Putamen (tissue), 1 donor: ENCODE measurements at regions not wholly inside any gene's neighbourhood (a gene's known extent, or its start where the extent isn't known, plus 50 kb on each side); places are given as distances from the start of the nearest gene placed in this dataset.
"Not testable (repeated sequence)": the region's sequence is repeated elsewhere in the genome, so short reads cannot be mapped to it uniquely, and the experiment has no call there.

Experiments used
- DNase-seq: peaks from one replicate; pipeline ENCODE4 v3.0.0-alpha.2; 2016; ENCODE audit warnings: low spot score

DNA sequence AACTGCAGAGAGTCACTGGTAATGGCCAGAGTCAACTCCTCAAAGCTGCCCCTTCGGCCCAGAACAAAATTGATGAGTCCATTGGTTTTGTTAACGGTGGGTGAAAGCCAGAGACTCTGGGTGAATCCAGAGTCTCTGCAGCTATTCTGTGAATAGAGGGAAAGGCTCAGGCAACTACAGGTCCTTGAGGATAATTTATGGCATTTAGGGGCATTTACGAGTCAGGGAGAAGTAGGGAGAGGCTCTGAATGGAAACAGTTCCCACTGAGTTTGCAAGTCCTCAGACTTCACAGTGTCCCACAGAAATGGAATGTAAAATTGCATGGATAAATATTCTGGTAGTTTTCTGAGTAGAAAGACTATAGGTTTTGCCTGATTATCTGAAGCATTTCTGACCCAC is 257.8 kb downstream of the SEC61B start:
- DNase-seq: no peak

DNA sequence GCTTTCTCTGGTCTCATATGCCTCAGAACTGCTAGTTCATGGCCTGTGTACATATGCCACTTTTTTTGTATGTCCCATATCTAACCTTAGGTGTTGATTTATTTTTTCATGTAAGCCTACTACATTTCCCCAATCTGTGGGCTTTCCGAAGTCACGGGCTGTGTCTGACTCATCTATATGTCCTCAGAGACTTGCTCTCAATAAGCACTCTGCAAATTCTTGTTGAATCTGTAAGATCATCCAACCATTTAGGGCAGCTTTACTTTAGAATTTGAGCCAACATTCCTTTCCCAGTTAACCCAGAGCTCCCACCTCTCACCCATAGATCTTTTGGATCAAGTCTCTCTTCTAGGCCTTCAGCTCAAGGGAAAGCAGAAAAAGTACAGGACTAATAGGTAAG is 263.4 kb downstream of the SEC61B start:
- no peak for DNase-seq

DNA sequence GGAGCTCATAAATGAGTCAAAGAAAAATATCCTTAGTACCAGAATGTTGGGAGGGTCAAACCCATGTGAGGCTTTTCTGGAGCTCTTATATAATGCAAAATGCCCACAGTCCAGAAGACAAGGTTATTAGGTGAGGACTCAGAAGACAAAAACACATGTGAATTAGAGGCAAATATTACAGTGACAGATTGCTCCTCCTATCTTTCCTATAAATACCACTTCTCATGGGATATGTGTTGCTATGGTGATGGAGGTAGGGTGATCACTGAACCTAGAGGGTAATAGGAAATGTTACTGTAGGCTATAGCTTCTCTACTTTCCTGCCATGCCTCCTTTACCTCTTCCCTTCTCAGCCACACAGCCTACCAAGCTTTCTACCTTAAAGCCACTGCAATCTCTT is 264.6 kb downstream of the SEC61B start:
- no peak for DNase-seq

DNA sequence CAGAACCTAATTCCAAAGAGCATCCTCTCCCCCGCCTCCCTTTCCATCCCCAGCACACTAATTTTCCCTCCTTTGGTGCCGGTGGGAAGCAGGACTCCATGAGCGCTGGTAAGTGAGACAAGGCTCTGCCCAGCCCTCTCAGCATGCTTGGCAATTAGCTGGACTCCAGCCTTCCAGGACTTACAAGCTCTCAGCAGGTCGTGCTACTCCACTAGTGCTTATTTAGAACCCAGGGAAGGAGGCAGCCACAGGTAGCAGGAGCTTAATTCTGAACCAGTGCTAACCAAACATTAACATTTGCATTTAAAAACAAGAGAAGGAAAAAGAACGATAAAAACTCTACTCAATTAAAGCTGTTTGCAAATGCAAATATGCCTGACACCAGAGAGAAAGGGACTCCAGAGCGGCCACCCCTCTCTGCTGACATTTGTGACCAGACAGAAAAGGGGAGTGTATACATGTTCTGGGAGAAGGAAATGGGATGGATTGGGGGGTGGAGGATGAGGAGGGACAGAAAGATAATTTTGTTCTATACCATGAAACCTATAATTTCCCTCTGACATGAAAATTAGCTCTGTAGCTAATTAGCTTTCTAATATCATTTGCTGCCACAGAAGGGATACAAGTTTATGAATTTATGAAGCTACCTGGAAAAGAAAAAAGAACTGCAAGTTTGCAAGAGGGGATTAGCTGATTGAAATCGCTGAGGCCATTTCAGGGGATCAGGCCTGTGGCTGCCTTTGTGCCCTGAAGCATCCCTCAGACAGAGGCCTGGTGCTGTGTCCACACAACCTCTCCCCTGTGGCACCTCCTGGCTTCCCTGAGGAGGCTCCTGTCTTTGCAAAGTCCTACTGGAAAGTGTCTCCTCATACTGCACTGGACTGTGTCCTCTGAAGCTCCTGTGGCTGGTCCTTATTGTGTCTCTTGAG is 266.3 kb downstream of the SEC61B start:
- no peak for DNase-seq

DNA sequence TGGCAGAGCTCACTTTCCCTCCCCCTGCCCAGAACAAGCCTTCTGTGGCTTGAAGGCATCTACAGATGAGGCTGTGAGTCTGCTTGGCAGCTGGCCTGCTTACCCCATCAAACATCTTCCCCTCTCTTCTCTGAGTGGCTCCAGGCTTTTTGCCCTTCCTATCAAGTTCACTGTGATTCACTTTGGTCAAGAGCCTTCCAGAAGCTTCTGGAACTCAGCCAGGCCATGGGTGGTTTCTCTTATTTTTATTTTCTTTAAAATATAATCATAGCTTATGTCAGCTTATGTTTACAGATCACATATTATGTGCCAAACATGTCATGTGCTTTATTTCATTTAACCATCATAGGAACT is 267.0 kb downstream of the SEC61B start:
- no peak for DNase-seq

DNA sequence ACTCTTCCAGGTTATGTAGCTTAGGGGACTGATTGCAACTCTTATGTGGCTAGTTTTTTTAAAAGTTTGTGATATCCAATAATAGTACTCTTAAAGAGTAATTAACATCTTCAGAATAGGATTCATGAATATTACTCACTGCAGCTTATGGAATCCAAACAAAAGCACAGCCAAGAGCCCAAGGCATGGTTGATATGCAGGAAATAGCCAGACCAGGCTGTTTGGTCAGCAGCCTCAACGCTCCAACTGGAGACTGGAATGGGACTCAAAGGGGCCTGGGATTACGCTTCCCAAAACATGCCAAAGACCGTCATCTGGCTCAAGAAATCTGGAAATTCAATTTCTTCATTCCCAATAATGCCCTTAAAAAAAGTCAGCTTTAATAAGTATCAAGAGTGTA is 268.6 kb downstream of the SEC61B start:
- no peak for DNase-seq

DNA sequence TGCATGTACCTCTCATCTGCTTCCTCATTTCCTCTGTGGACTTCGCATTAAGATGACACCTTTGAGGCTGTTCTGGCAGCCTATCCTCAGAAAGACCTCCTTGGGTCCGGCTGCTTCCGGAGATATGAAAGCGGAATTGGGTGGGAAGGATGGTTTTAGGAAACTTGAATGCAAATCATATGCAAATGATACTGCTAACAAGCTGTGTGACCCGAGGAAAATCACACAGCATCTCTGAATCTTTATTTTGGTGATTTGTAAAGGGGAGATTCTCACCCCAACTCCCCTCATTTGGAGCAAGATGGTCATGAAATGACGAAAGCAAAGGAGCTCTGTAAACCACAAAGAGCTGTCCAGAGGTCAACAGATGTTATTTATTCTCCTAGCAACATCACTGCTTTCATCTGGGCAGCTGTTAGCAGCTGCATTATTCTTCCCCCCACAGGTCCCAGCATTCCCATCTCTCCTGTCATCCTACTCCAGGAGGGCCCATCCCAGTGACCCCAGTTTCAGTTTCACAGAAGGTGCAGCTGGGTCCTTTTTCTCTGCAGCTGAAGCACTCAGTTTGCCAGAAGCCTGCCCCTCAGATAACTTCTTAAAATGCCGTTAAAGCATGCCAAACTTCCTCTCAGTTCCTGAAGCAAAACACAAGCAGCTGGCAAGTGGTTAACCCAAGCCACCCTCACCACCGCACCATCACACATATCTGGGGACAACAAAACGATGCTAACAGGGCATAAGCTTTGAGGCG is 269.5 kb downstream of the SEC61B start:
- DNase-seq: no peak

DNA sequence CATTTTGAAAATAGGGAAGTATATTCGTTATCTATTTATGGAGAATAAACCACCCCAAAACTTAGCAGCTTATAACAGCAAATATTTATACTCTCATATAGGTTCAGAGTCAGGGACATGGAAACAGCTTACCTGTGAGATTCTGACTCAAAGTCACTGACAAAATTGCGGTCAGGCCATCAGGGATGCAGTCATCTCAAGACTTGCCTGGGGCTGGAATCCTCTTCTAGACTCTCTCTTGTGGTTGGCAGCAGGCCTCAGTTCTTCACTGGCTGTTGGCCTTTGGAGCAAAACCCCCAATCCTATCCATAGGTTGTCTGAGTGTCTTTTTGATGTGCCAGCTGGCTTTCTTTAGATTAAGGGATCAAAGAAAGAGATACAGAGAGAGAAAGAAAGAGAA is 275.6 kb downstream of the SEC61B start:
- no peak for DNase-seq

DNA sequence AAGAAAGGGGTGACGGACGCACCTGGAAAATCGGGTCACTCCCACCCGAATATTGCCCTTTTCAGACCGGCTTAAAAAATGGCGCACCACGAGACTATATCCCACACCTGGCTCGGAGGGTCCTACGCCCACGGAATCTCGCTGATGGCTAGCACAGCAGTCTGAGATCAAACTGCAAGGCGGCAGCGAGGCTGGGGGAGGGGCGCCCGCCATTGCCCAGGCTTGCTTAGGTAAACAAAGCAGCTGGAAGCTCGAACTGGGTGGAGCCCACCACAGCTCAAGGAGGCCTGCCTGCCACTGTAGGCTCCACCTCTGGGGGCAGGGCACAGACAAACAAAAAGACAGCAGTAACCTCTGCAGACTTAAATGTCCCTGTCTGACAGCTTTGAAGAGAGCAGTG is 276.9 kb downstream of the SEC61B start:
- not testable (repeated sequence) for DNase-seq

DNA sequence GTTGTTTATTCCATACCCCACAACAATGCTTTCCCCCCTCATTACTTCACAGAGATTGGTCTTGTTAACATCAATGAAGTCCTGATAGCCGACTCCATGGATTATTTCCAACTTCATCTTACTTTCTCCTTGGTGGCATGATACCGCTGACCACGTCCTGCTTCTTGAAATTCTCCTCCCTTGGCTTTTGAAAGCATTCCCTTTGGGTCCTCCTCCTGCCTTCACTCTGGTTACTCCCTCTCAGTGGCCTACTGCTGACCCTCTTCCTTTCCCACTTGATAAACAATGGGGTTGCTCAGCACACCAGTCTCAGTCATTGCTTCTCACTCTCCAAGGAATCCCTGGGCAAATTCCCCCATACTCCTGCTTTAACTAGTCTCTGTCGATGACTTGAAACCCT is 283.9 kb downstream of the SEC61B start:
- no peak for DNase-seq

DNA sequence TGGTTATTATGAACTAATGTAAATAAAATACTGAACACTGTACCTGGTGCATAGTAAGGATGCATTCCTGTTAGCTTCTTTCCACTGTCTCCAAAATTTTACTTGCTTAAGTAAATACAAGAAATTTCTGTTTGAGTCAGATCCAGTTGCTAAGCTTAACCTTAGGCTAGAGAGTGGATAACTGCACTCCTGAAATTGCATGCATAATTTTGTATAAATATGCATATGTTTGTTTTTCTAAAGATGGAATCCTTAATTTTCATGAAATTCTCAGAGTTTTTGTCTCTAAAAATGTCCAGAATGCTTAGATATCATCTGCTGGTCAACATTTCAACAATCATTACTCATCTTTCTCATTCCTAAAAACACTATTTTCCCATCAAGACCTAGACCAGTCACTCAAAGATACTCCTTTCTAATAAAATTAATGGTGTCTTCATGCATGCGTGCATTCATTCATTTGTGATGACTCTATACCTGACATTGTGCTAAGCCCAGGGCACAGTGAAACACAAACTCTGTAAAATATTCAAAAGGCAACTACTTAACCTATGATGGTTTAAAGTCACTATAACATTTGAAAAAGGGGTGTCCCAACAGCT is 284.8 kb downstream of the SEC61B start:
- no peak for DNase-seq

DNA sequence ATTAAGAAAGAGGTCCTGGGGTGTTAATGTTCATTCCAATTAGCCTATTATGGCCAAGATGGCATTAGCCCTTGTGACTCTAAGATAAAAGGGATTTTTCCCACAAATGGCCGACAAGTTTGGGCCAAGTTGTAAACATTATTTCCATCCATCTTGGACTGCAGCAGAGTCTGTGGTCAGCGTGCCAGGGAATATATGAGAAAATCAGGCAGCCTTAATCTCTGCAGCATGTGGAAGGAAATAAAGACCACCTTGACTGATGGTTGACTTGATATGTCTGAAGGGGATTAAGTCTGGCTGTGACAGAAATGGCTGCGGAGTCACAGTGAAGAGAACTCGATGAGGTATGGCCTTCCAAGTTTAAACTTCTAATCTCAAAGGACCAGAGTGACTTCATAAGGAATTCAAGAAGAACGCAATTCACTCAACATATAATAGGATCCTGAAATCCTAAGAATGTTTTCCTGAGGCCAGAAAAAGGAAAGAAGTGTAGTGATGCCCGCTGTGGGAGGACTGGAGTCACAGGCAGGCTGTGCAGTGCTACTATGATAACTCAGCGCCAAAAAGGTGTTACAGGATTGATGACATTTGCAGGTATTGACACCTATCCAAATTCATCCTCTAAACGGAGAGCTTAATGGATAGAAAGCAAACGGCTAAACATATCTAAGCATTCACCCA is 287.1 kb downstream of the SEC61B start:
- DNase-seq: no peak

DNA sequence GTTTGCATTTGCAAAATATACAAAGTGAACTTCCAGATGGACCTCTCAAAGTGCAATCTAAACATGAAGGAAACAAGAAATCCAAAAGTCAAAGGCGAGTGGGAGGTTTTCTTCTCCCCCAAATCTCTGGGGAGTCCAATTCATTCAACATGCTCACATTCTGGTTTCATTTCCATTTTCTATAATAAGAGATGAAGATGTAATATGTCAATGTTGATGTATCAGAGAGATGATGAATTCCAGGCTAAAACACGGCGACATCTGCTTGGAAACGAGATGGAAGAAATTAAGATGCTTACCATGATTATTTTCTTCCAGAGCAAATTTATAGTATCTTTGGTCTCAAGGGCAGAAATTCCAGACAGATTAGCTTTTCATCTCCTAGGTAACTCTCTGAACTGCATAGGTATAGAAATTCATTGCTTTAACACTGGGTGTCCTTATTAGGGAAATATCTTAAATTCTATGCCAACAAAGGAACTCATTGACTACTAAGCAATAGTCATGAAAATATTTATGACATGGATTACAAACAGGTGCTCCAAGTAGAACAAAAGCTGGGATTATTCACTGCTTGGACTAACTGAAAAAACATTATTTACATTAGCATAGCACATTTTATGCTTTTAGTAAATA is 287.9 kb downstream of the SEC61B start:
- DNase-seq: no peak

DNA sequence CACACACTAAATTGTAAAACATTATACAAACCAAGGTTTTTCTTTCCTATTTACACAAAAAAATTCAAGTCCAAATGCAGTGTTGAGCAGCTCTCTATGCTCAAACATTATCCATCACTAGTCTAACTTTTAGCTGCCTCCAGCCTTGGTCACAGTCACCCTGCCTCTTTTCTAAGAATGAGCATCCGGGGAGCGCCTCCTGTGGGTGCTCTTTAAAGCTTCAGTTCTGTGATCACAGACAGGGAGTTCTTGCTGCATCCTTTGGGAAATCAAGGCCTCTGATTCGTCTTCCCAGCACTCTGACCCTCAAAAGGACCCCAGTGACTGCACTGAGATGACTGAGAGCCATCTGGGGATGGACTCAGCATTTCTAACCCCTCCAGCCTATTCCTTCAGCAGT is 289.6 kb downstream of the SEC61B start:
- DNase-seq: no peak

DNA sequence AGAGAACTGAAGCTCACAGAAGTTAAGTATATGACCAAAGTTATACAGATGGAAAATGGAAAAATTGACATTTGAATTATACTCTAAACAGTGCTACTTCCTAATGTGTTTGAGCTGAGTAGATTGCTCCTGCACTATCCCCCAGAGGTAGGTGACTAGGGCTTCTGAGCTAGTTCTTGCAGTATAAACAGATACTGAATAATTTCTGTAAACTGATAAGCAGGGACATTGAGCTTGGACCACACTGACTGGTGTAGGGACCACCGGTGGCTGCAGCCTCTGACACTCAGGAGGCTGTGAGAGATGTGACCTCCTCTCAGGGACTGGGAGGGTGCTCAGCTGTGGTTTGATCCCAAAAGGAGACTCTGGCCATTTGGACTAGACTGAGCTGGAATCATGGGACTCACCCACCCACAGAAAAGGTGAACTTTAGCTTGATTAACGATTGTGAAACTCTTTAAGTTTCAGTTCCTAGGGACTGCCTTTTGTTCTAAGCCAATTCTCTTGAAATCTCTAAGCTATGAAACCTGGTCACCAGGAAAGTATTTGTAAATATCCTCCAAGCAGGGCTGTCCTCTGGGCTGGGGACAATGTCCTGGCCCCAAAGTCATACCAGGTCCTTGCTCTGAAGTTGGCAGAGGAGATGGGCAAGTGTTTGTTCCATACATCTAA is 291.5 kb downstream of the SEC61B start:
- DNase-seq: no peak

DNA sequence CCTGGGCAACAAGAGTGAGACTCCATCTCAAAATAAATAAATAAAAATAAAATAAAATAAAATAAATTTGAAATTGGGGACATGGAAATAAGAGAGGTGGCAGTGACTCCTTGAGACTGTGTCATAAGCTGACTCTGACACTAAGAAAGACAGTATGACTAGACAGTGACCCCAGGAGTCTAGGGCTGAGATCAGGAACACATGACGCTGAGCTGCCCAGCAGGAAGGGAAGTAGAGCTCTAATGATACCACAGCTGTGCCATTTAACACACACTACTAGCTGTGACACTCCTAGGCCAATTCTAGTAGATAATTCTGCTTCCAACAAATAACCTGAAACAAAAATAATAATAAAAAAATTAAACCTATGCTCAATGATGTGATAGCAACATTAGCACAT is 293.0 kb downstream of the SEC61B start:
- no peak for DNase-seq

DNA sequence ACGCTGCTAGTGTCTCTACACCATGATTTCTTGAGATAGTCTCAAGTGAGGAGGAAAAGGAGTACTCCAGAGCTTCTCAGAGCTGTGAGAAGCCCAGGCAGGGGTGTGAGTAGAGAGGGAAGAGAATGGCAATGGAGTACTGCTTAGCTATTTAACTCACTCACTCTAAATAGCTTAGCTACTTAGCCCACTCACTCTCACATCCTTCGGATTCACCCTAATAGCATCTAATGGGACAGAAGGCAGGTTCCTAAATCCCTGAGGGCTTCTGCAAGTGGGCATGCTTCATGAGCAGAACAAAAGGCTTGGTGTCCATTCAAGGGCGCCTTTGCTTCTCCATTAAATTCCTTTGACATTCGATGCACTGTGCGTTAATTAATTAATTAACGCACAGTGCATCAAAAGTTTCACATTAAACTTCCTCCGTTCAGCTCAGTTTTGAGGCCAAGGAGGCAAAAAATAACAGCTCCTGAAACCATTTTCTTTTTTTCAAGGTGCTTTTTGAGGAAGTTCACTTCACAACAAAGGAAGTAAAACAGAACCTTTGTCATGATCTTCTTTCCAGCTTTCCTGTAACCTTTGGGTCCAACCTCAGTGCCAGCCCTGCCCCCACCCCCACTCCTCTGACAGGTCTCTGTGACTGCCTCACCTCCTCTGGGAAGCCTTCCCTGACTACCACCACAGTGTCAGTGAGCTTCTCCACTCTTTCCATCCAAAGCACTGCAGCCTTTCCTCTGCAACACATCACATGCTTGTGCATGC is 294.0 kb downstream of the SEC61B start:
- no peak for DNase-seq

DNA sequence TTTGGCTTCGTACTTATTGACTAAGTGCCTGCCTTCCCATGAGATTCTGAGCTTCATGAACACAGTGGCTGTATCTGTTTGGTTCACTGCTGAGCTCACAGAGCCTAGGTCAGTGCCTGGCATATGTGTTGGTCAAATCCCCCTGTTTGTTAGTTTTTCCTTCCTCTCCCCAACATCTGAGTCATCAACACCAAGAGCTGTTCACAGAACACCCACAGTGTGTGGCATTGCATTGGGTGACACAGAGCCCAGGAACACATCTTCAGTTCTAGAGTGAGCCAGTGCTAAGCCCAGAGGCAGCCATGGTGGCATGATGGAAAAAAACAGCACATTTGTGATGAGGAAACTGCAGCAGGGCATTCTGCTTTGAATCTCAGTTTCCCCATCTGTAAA is 294.6 kb downstream of the SEC61B start:
- no peak for DNase-seq

DNA sequence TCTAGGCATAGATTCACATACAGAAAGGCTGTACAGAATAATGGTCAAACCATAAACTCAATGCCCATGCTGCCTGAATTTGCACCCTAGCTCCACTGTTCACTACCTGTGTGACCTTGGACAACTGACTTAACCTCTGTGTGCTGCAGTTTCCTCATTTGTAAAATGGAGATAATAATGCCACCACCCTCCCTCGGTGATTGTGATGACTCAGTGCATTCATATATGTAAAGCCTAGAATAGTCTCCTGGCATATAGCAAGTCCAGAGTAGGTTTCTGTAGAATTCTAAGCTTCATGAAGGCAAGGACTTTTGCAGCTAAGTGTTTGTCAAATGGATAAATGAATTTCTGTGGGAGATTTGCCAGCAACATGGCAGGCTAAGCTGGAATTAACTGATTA is 297.8 kb upstream of the NR4A3 start:
- no peak for DNase-seq

DNA sequence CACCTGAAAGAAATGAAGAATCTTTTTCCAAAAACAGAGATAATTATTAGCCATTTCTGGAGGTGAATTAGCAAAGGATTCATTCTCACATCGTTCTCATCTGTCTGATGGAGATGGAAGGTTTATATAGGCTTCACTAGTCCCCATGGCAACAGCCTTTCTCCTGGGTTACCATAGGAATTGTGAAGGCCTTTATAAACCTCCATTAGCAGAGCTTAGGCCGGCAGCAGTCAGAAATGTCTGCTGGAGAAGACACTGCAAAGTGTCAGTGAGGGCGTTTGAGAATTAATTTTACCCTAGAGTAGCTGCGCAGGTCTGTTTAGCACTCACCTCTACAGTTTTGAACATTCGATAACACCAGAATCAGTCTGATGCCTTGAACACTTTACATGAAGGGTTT is 290.4 kb upstream of the NR4A3 start:
- no peak for DNase-seq

DNA sequence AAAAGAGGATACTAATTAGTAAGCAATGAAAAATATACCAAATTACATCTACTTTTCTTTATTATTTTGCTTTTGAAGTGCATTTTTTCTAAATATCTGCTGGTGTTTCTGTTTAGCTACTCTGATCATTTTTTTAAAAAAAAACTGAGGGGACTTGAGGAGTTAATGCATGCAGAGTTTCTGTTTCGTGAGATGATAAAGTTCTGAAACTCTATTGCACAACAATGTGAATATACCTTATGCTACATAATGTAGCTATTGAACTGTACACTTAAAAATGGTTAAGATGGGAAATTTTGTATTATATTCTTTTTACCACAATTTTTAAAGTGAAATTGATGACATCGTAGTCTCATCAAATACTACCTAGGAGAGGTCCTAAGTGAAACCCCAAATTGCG is 288.3 kb upstream of the NR4A3 start:
- no peak for DNase-seq
